Neural crest cell (in vitro differentiated cells): ENCODE measurements at regions not wholly inside any gene's neighbourhood (a gene's known extent, or its start where the extent isn't known, plus 50 kb on each side); places are given as distances from the start of the nearest gene placed in this dataset.

ENCODE experiments used
- DNase-seq: peaks from one replicate; pipeline ENCODE4 v3.0.0; 2021; ENCODE audit warnings: low read depth, mixed read lengths, low spot score
- H3K27ac Mint-ChIP-seq: one replicate; pipeline ENCODE4 v1.8.0; 2021; ENCODE audit warnings: mild to moderate bottlenecking, mixed read lengths; ENCODE audit not compliant: unreplicated experiment
- H3K27me3 Mint-ChIP-seq: 2 replicates; pipeline ENCODE4 v1.8.0; 2021; ENCODE audit warnings: low read depth, mild to moderate bottlenecking, mixed read lengths
- H3K36me3 Mint-ChIP-seq: 2 replicates; pipeline ENCODE4 v1.8.0; 2021; ENCODE audit warnings: low read depth, mild to moderate bottlenecking, mixed read lengths
- H3K4me1 Mint-ChIP-seq: 2 replicates; pipeline ENCODE4 v1.8.0; 2021; ENCODE audit warnings: mixed read lengths
- H3K4me3 Mint-ChIP-seq: one replicate; pipeline ENCODE4 v1.8.0; 2021; ENCODE audit warnings: mild to moderate bottlenecking, mixed read lengths
- H3K9me3 Mint-ChIP-seq: 2 replicates; pipeline ENCODE4 v1.8.0; 2021; ENCODE audit warnings: mixed read lengths
- CTCF ChIP-seq: fragments of 200-600 bp; sonication (generic); conservative IDR thresholded peaks from 2 replicates; pipeline ENCODE4 v1.5.0; 2021; ENCODE audit warnings: antibody characterized with exemption, mild to moderate bottlenecking

DNA sequence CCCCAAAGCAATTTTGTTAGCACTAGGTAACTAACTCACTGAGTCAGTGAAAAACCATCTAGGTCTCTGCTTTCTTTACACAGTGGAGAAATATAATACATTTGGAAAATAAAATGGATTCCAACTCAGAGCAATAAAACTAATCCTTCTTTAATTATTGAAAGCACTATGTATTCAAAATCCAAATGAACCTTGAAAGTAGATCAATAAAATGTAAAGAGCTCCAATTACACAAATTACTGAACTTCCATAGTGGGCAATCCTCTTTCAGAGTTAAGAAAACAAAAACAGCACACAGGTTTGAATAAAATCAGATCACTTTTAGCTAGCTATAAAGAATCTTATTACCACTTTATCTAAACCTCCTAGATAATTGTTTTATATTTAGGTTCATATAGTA, 208.1 kb downstream of the NR4A2 start:
- peaks cover 20% of the 10 kb centered on the region for H3K36me3 Mint-ChIP-seq
- no peak for TF ChIP-seq CTCF
- peaks cover 16% of the 10 kb centered on the region for H3K9me3 Mint-ChIP-seq
- H3K27ac Mint-ChIP-seq = no peak overlapping the region
- H3K4me3 Mint-ChIP-seq = no peak overlapping the region
- H3K27me3 Mint-ChIP-seq = no peaks in the 10 kb centered on the region
- DNase-seq = no peak
- H3K4me1 Mint-ChIP-seq = peaks cover 7% of the 10 kb centered on the region

GRCh38 chr2:156118753-156119416, 213.6 kb downstream of the NR4A2 start:
- H3K36me3 Mint-ChIP-seq = peaks cover 27% of the 10 kb centered on the region
- TF ChIP-seq CTCF = no peak
- no peak for DNase-seq
- no peak overlapping the region for H3K27ac Mint-ChIP-seq
- no peak overlapping the region for H3K4me3 Mint-ChIP-seq
- H3K4me1 Mint-ChIP-seq = no peaks in the 10 kb centered on the region
- H3K27me3 Mint-ChIP-seq = no peaks in the 10 kb centered on the region
- peaks cover 15% of the 10 kb centered on the region for H3K9me3 Mint-ChIP-seq

GRCh38 chr2:156116113-156116512, 216.4 kb downstream of the NR4A2 start:
- H3K27ac Mint-ChIP-seq = no peak overlapping the region
- DNase-seq = no peak
- H3K27me3 Mint-ChIP-seq = no peaks in the 10 kb centered on the region
- no peak overlapping the region for H3K4me3 Mint-ChIP-seq
- peaks cover 5% of the 10 kb centered on the region for H3K9me3 Mint-ChIP-seq
- no peaks in the 10 kb centered on the region for H3K4me1 Mint-ChIP-seq
- TF ChIP-seq CTCF = no peak
- H3K36me3 Mint-ChIP-seq = peaks cover 17% of the 10 kb centered on the region

DNA sequence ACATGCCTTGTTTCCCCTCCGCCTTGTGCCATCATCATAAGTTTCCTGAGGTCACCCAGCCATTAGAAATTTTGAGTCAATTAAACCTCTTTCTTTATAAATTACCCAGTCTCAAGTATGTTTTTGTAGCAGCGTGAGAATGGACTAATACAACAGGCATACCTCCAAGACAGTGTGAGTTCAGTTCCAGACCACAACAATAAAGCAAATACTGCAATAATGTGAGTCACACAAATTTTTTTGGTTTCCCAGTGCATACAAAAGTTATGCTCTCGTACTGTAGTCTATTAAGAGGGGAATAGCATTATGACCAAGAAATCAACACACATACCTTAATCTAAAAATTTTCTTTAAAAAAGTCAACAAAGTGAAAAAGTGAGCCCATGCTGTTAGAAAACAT, 217.2 kb downstream of the NR4A2 start:
- DNase-seq = no peak
- H3K27ac Mint-ChIP-seq = no peak overlapping the region
- TF ChIP-seq CTCF = no peak
- H3K36me3 Mint-ChIP-seq = peaks cover 12% of the 10 kb centered on the region
- no peaks in the 10 kb centered on the region for H3K4me1 Mint-ChIP-seq
- peaks cover 5% of the 10 kb centered on the region for H3K9me3 Mint-ChIP-seq
- H3K27me3 Mint-ChIP-seq = no peaks in the 10 kb centered on the region
- no peak overlapping the region for H3K4me3 Mint-ChIP-seq

DNA sequence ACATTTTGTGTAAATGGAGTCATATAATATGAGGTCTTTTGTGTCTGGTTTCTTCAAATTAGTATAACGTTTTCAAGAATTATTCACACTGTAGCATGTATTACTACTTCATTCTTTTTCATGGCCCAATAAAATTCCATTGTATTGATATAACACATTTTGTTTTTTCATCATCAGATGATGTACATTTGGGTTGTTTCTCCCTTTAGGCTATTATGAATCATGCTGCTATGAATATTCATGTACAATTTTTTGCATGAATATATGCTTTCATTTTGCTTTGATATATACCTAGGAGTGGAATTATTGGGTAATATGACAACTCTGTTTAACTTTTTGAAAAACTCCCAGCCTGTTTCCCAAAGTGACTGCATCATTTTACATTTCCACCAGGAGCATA, 220.2 kb downstream of the NR4A2 start:
- Mint-ChIP-seq H3K4me1 (no peaks in the 10 kb centered on the region), H3K27ac (no peak overlapping the region), H3K36me3 (peaks cover 11% of the 10 kb centered on the region), H3K27me3 (no peaks in the 10 kb centered on the region), H3K9me3 (no peaks in the 10 kb centered on the region), H3K4me3 (no peak overlapping the region)
- no peak for TF ChIP-seq CTCF
- DNase-seq = no peak
